Colonic mucosa (tissue), 4 donors: ENCODE measurements at regions not wholly inside any gene's neighbourhood (a gene's known extent, or its start where the extent isn't known, plus 50 kb on each side); places are given as distances from the start of the nearest gene placed in this dataset.

Experiments used
- DNase-seq: peaks from one replicate; pipeline ENCODE4 v3.0.0-alpha.2; 2020
- H3K27ac ChIP-seq: fragments of 200-600 bp; one replicate; pipeline ENCODE4 v1.8.0; 2021
- H3K27me3 ChIP-seq: fragments of 200-600 bp; one replicate; pipeline ENCODE4 v1.8.0; 2021
- H3K36me3 ChIP-seq: fragments of 200-600 bp; one replicate; pipeline ENCODE4 v1.8.0; 2021
- H3K4me1 ChIP-seq: fragments of 200-600 bp; one replicate; pipeline ENCODE4 v1.8.0; 2021; ENCODE audit warnings: mild to moderate bottlenecking
- H3K4me3 ChIP-seq: fragments of 200-600 bp; one replicate; pipeline ENCODE4 v1.8.0; 2021
- H3K9ac ChIP-seq, 2 donors: one replicate each; pipeline ENCODE4 v1.7.0; 2013; ENCODE audit warnings: control low read depth in 2 of 2, low read depth in 2 of 2, low read length in 2 of 2
- H3K9me3 ChIP-seq: fragments of 200-600 bp; one replicate; pipeline ENCODE4 v1.8.0; 2021
- CTCF ChIP-seq: fragments of 200-600 bp; IDR thresholded peaks from one replicate; pipeline ENCODE4 v1.8.0; 2022; ENCODE audit warnings: antibody characterized with exemption, mild to moderate bottlenecking
- intact Hi-C: fragments of 100-400 bp; cut with DNase I; formaldehyde crosslinking; loops from one replicate; pipeline ENCODE4 v1.14.1; 2022
- donor health status: healthy.
- donor health status: DM: no; HTN: no; CAD: no.
- donor health status: DM: no; HTN: no; CAD: no.

- H3K36me3 ChIP-seq = no peaks in the 10 kb centered on the region
- no peaks in the 10 kb centered on the region for H3K4me1 ChIP-seq
- intact Hi-C loops = no loop called here
- no peak for DNase-seq
- H3K9me3 ChIP-seq = no peaks in the 10 kb centered on the region
- H3K27ac ChIP-seq = no peak overlapping the region
- H3K9ac ChIP-seq = no peak overlapping the region
- no peak for TF ChIP-seq CTCF
- no peak overlapping the region for H3K4me3 ChIP-seq
- no peaks in the 10 kb centered on the region for H3K27me3 ChIP-seq
Observed at GRCh38 chr4:27620886-27621285, 760.2 kb downstream of the STIM2 start.

- no peak for DNase-seq
- H3K9me3 ChIP-seq = no peaks in the 10 kb centered on the region
- no peak for TF ChIP-seq CTCF
- H3K4me3 ChIP-seq = no peak overlapping the region
- H3K27ac ChIP-seq = no peak overlapping the region
- H3K9ac ChIP-seq = no peak overlapping the region
- intact Hi-C loops = no loop called here
- no peaks in the 10 kb centered on the region for H3K4me1 ChIP-seq
- H3K36me3 ChIP-seq = no peaks in the 10 kb centered on the region
- no peaks in the 10 kb centered on the region for H3K27me3 ChIP-seq
Observed at GRCh38 chr4:27624749-27625148, 764.1 kb downstream of the STIM2 start.

GRCh38 chr4:27628609-27629008, 768.0 kb downstream of the STIM2 start:
- no peak for TF ChIP-seq CTCF
- H3K36me3 ChIP-seq = no peaks in the 10 kb centered on the region
- no peaks in the 10 kb centered on the region for H3K27me3 ChIP-seq
- no peaks in the 10 kb centered on the region for H3K9me3 ChIP-seq
- no peaks in the 10 kb centered on the region for H3K4me1 ChIP-seq
- no peak overlapping the region for H3K27ac ChIP-seq
- no peak overlapping the region for H3K9ac ChIP-seq
- no peak overlapping the region for H3K4me3 ChIP-seq
- intact Hi-C loops = no loop called here
- DNase-seq = no peak

GRCh38 chr4:27629532-27630225, 769.0 kb downstream of the STIM2 start:
- Histone ChIP-seq H3K9me3 (no peaks in the 10 kb centered on the region), H3K36me3 (no peaks in the 10 kb centered on the region), H3K27me3 (no peaks in the 10 kb centered on the region), H3K4me3 (no peak overlapping the region), H3K27ac (no peak overlapping the region), H3K4me1 (no peaks in the 10 kb centered on the region), H3K9ac (no peak overlapping the region)
- no peak for TF ChIP-seq CTCF
- no peak for DNase-seq
- intact Hi-C loops = no loop called here

GRCh38 chr4:27635936-27636913, 775.6 kb downstream of the STIM2 start:
- Histone ChIP-seq H3K9ac (no peak overlapping the region), H3K27me3 (no peaks in the 10 kb centered on the region), H3K9me3 (no peaks in the 10 kb centered on the region), H3K27ac (no peak overlapping the region), H3K36me3 (no peaks in the 10 kb centered on the region), H3K4me3 (no peak overlapping the region), H3K4me1 (no peaks in the 10 kb centered on the region)
- DNase-seq = no peak
- TF ChIP-seq CTCF = no peak
- intact Hi-C loops = no loop called here
